Activated T-helper 2 cell treated with anti-CD3 and anti-CD28 coated beads, Interferon-gamma antibody, Interleukin-2, Interleukin-4, amounts not matched to agents 10 μg/mL and 5 μg/mL and 100 μg/mL, durations not matched to agents 14 hours and 24 hours and 36 hours (primary cell): ENCODE measurements at regions not wholly inside any gene's neighbourhood (a gene's known extent, or its start where the extent isn't known, plus 50 kb on each side); places are given as distances from the start of the nearest gene placed in this dataset.
"Not testable (repeated sequence)": the region's sequence is repeated elsewhere in the genome, so short reads cannot be mapped to it uniquely, and the experiment has no call there.

Experiments
- DNase-seq: peaks from one replicate; pipeline ENCODE4 v3.0.0; 2021; ENCODE audit warnings: low spot score
- H3K27ac Mint-ChIP-seq: one replicate; pipeline ENCODE4 v1.8.0; 2021; ENCODE audit warnings: mixed read lengths
- H3K27me3 Mint-ChIP-seq: one replicate; pipeline ENCODE4 v1.8.0; 2021; ENCODE audit warnings: low read depth, mixed read lengths
- H3K36me3 Mint-ChIP-seq: one replicate; pipeline ENCODE4 v1.8.0; 2021; ENCODE audit warnings: low read depth, mixed read lengths
- H3K4me1 Mint-ChIP-seq: one replicate; pipeline ENCODE4 v1.8.0; 2021; ENCODE audit warnings: low read depth, mixed read lengths
- H3K4me3 Mint-ChIP-seq: one replicate; pipeline ENCODE4 v1.8.0; 2021; ENCODE audit warnings: low read depth, mild to moderate bottlenecking, moderate library complexity, mixed read lengths
- H3K9me3 Mint-ChIP-seq: one replicate; pipeline ENCODE4 v1.8.0; 2021; ENCODE audit warnings: mixed read lengths
- intact Hi-C: fragments of 100-400 bp; cut with micrococcal nuclease; formaldehyde crosslinking; loops from one replicate; pipeline ENCODE4 v1.15.1; 2023

GRCh38 chr18:27558388-27559155 lies 373.5 kb upstream of the CHST9 start:
- intact Hi-C loops = no loop called here
- Mint-ChIP-seq H3K4me3 (no peak overlapping the region), H3K27ac (no peak overlapping the region), H3K4me1 (no peaks in the 10 kb centered on the region), H3K36me3 (no peaks in the 10 kb centered on the region), H3K9me3 (peaks cover 30% of the 10 kb centered on the region), H3K27me3 (no peaks in the 10 kb centered on the region)
- no peak for DNase-seq

GRCh38 chr18:27556741-27557140 lies 371.6 kb upstream of the CHST9 start:
- intact Hi-C loops = no loop called here
- no peaks in the 10 kb centered on the region for H3K36me3 Mint-ChIP-seq
- no peak overlapping the region for H3K27ac Mint-ChIP-seq
- no peak overlapping the region for H3K4me3 Mint-ChIP-seq
- peaks cover 26% of the 10 kb centered on the region for H3K9me3 Mint-ChIP-seq
- no peak for DNase-seq
- H3K4me1 Mint-ChIP-seq = no peaks in the 10 kb centered on the region
- H3K27me3 Mint-ChIP-seq = no peaks in the 10 kb centered on the region

DNA sequence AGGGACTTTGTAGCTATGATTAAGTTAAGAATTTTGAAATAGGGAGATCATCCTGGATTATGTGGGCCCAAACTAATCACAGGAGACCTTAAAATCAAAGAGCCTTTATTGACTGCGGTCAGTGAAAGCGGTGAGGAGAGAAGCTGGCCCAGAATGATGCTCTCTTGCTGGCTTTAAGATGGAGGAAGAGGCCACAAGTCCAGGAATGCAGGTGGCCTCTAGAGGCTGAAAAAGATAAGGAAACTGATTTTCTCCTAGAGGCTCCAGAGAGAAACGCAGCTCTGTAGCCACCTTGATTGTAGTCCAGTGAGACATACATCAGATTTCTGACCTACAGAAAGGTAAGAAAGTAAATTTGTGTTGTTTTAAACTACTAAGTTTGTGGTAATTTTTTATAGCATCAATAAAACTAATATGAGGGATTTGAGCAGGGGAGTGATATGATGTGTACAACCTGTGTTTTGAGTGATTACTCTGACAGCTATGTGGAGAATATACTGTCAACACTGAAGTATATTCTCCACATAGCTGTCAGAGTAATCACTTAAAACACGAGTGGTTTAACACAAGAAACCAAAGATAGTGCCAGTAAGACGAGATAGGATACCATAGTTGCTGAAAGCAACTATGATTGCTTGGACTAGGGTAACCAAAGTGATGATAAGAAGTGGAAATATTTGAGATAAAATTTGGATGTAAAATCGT lies 364.4 kb upstream of the CHST9 start:
- no peak for DNase-seq
- intact Hi-C loops = no loop called here
- Mint-ChIP-seq H3K4me3 (no peak overlapping the region), H3K27ac (no peak overlapping the region), H3K36me3 (no peaks in the 10 kb centered on the region), H3K4me1 (no peaks in the 10 kb centered on the region), H3K27me3 (no peaks in the 10 kb centered on the region), H3K9me3 (peaks cover 37% of the 10 kb centered on the region)

GRCh38 chr18:27546991-27547390 lies 361.9 kb upstream of the CHST9 start:
- Mint-ChIP-seq H3K9me3 (peaks cover 24% of the 10 kb centered on the region), H3K27me3 (no peaks in the 10 kb centered on the region), H3K36me3 (no peaks in the 10 kb centered on the region)

GRCh38 chr18:27544206-27544605 lies 359.1 kb upstream of the CHST9 start:
- no peaks in the 10 kb centered on the region for H3K27me3 Mint-ChIP-seq
- intact Hi-C loops = no loop called here
- DNase-seq = no peak
- H3K36me3 Mint-ChIP-seq = no peaks in the 10 kb centered on the region
- H3K4me3 Mint-ChIP-seq = no peak overlapping the region
- H3K27ac Mint-ChIP-seq = no peak overlapping the region
- no peaks in the 10 kb centered on the region for H3K4me1 Mint-ChIP-seq
- H3K9me3 Mint-ChIP-seq = peaks cover 5% of the 10 kb centered on the region

More at GRCh38 chr18:27546991-27547390, 361.9 kb upstream of the CHST9 start:
- Mint-ChIP-seq H3K4me3 (no peak overlapping the region), H3K27ac (no peak overlapping the region), H3K4me1 (no peaks in the 10 kb centered on the region)
- intact Hi-C loops = no loop called here
- DNase-seq = no peak

DNA sequence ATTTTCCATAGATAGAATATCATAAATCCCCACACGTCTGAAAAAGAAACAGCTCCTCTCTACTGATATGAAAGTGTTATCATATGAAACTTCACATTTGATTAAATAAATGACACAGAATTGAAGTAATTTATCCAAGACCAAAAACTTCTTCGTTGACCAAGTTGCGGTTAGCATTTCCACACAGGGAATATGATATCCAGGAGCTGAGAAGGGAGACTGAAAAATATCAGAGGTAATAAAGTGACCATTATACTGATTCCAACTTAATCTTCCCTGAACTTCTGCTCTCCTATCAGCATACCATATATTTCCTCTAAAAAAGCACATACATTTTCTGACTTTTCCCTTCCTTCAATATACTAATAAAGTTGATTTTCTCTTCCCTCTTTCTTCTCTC lies 356.2 kb upstream of the CHST9 start:
- Mint-ChIP-seq H3K27me3 (no peaks in the 10 kb centered on the region), H3K9me3 (no peaks in the 10 kb centered on the region), H3K36me3 (no peaks in the 10 kb centered on the region), H3K4me3 (no peak overlapping the region), H3K4me1 (no peaks in the 10 kb centered on the region), H3K27ac (no peak overlapping the region)
- DNase-seq = no peak
- intact Hi-C loops = no loop called here

- H3K27ac Mint-ChIP-seq = no peak overlapping the region
- H3K36me3 Mint-ChIP-seq = no peaks in the 10 kb centered on the region
- intact Hi-C loops = no loop called here
- no peak for DNase-seq
- H3K4me3 Mint-ChIP-seq = no peak overlapping the region
- H3K9me3 Mint-ChIP-seq = peaks cover 3% of the 10 kb centered on the region
- no peaks in the 10 kb centered on the region for H3K4me1 Mint-ChIP-seq
- H3K27me3 Mint-ChIP-seq = no peaks in the 10 kb centered on the region
These were observed 355.0 kb upstream of the CHST9 start for GRCh38 chr18:27540111-27540510.

- no peaks in the 10 kb centered on the region for H3K4me1 Mint-ChIP-seq
- DNase-seq = no peak
- no peak overlapping the region for H3K4me3 Mint-ChIP-seq
- H3K9me3 Mint-ChIP-seq = peaks cover 19% of the 10 kb centered on the region
- intact Hi-C loops = no loop called here
- H3K27me3 Mint-ChIP-seq = no peaks in the 10 kb centered on the region
- no peaks in the 10 kb centered on the region for H3K36me3 Mint-ChIP-seq
- H3K27ac Mint-ChIP-seq = no peak overlapping the region
These were observed 343.9 kb upstream of the CHST9 start for GRCh38 chr18:27528925-27529521.

DNA sequence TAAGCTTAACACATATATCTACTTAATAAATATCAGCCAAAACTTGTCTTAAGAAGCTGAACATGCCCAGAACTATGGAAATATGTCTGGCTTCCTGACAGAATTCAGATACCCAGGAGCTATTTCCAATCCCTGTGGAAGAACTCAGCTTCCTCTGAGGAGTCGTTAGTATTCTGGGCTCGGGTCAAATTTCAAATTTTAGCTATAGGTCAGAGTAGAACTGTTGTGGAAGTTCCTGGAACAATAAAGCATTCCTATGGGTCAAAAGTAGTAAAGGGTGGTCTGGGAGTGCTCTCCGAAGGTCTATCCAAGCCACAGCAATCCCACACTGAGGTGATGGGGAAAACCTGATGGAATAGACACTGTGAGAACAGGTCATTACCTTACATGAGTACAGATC lies 342.7 kb upstream of the CHST9 start:
- Mint-ChIP-seq H3K27ac (no peak overlapping the region), H3K4me3 (no peak overlapping the region), H3K9me3 (peaks cover 16% of the 10 kb centered on the region), H3K4me1 (no peaks in the 10 kb centered on the region), H3K27me3 (no peaks in the 10 kb centered on the region), H3K36me3 (no peaks in the 10 kb centered on the region)
- DNase-seq = no peak
- intact Hi-C loops = no loop called here

GRCh38 chr18:27520401-27520800 lies 335.3 kb upstream of the CHST9 start:
- H3K4me3 Mint-ChIP-seq = no peak overlapping the region
- H3K27ac Mint-ChIP-seq = no peak overlapping the region
- no peaks in the 10 kb centered on the region for H3K9me3 Mint-ChIP-seq
- no peaks in the 10 kb centered on the region for H3K27me3 Mint-ChIP-seq
- H3K36me3 Mint-ChIP-seq = no peaks in the 10 kb centered on the region
- DNase-seq = no peak
- intact Hi-C loops = no loop called here
- H3K4me1 Mint-ChIP-seq = no peaks in the 10 kb centered on the region

DNA sequence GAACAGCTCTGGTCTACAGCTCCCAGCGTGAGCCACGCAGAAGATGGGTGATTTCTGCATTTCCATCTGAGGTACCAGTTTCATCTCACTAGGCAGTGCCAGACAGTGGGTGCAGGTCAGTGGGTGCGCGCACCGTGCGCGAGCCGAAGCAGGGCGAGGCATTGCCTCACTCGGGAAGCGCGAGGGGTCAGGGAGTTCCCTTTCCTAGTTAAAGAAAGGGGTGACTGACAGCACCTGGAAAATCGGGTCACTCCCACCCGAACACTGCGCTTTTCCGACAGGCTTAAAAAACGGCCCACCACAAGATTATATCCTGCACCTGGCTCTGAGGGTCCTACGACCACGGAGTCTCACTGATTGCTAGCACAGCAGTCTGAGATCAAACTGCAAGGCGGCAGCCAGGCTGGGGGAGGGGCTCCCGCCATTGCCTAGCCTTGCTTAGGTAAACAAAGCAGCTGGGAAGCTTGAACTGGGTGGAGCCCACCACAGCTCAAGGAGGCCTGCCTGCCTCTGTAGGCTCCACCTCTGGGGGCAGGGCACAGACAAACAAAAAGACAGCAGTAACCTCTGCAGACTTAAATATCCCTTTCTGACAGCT lies 325.0 kb upstream of the CHST9 start:
- H3K4me1 Mint-ChIP-seq, H3K4me3 Mint-ChIP-seq, intact Hi-C loops, H3K27ac Mint-ChIP-seq, DNase-seq, H3K36me3 Mint-ChIP-seq, H3K27me3 Mint-ChIP-seq: not testable (repeated sequence)
- peaks cover 23% of the 10 kb centered on the region for H3K9me3 Mint-ChIP-seq

DNA sequence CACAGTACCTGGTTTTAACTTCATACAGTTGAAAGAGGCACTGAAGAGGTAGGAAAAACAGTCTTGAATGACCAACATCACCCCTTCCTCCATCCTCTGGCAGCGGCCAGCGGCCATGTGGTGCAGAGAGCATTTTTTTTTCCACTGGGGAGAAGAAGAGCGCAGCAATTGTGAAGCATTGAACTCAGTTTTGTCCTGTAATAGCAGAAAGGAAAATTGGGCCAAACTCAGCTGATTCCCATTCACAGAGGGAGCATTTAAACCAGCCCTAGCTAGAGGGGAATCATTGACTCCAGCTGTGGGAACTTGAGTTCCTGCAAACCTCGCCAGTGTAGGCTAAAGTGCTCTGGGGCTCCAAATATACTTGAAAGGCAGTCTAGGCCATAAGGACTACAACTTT lies 316.6 kb upstream of the CHST9 start:
- H3K36me3 Mint-ChIP-seq = no peaks in the 10 kb centered on the region
- no peaks in the 10 kb centered on the region for H3K27me3 Mint-ChIP-seq
- H3K27ac Mint-ChIP-seq = no peak overlapping the region
- intact Hi-C loops = no loop called here
- peaks cover 31% of the 10 kb centered on the region for H3K9me3 Mint-ChIP-seq
- H3K4me3 Mint-ChIP-seq = no peak overlapping the region
- H3K4me1 Mint-ChIP-seq = no peaks in the 10 kb centered on the region
- DNase-seq = no peak

DNA sequence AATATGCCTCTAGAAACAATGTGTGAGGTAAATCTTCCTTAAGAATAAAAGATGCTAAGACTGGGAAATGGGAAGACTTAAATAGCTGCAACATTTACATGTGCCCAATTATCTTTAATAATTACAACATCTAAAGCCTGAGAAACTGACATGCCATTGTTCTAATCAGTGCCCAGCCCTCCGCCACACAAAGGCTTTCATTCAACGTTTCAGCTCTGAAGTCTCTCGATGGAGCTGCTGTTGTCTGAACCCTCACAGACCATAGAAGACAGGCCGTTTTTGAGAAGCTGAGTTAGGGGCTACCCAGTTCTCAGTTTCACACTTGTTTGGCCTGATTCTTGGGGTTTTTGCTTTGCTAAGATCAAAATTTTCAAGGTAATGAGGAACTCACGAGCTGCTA lies 315.4 kb upstream of the CHST9 start:
- DNase-seq = no peak
- Mint-ChIP-seq H3K4me3 (no peak overlapping the region), H3K9me3 (peaks cover 22% of the 10 kb centered on the region), H3K27me3 (no peaks in the 10 kb centered on the region), H3K4me1 (no peaks in the 10 kb centered on the region), H3K36me3 (no peaks in the 10 kb centered on the region), H3K27ac (no peak overlapping the region)
- intact Hi-C loops = no loop called here
